Ishikawa (cell line): ENCODE measurements at regions not wholly inside any gene's neighbourhood (a gene's known extent, or its start where the extent isn't known, plus 50 kb on each side); places are given as distances from the start of the nearest gene placed in this dataset.

Source experiments
- CEBPB ChIP-seq: IDR thresholded peaks from 2 replicates; pipeline ENCODE4 v1.6.1; 2012
- CREB1 ChIP-seq: IDR thresholded peaks from 2 replicates; pipeline ENCODE4 v1.6.1; 2012; ENCODE audit warnings: low read depth
- EGR1 ChIP-seq: IDR thresholded peaks from 2 replicates; pipeline ENCODE4 v1.6.1; 2012
- EP300 ChIP-seq: IDR thresholded peaks from 2 replicates; pipeline ENCODE4 v1.6.1; 2012; ENCODE audit warnings: borderline replicate concordance
- FOXM1 ChIP-seq: IDR thresholded peaks from 2 replicates; pipeline ENCODE4 v1.6.1; 2012; ENCODE audit warnings: low read depth, borderline replicate concordance
- MAX ChIP-seq: IDR thresholded peaks from 2 replicates; pipeline ENCODE4 v1.6.1; 2012
- NFIC ChIP-seq: IDR thresholded peaks from 2 replicates; pipeline ENCODE4 v1.6.1; 2012
- RAD21 ChIP-seq: IDR thresholded peaks from 2 replicates; pipeline ENCODE4 v1.6.1; 2012; ENCODE audit warnings: low read depth
- REST ChIP-seq: IDR thresholded peaks from 2 replicates; pipeline ENCODE4 v1.6.1; 2012; ENCODE audit warnings: low read depth, mild to moderate bottlenecking
- TAF1 ChIP-seq: IDR thresholded peaks from 2 replicates; pipeline ENCODE4 v1.6.1; 2012; ENCODE audit warnings: low read depth, mild to moderate bottlenecking
- TCF12 ChIP-seq: IDR thresholded peaks from 2 replicates; pipeline ENCODE4 v1.6.1; 2012; ENCODE audit warnings: low read depth
- TEAD4 ChIP-seq: IDR thresholded peaks from 2 replicates; pipeline ENCODE4 v1.6.1; 2012
- USF1 ChIP-seq: IDR thresholded peaks from 2 replicates; pipeline ENCODE4 v1.6.1; 2012
- YY1 ChIP-seq: IDR thresholded peaks from 2 replicates; pipeline ENCODE4 v1.6.1; 2012; ENCODE audit warnings: low read depth
- ZBTB7A ChIP-seq: IDR thresholded peaks from 2 replicates; pipeline ENCODE4 v1.6.1; 2012; ENCODE audit warnings: low read depth

GRCh38 chr15:60191821-60192220 lies 187.7 kb downstream of the FOXB1 start:
- TF ChIP-seq TEAD4, result no peak
- no peak for TF ChIP-seq EP300
- TF ChIP-seq TCF12, result no peak
- TF ChIP-seq FOXM1, result no peak
- no peak for TF ChIP-seq ZBTB7A
- TF ChIP-seq YY1, result no peak

- TF ChIP-seq CREB1 (no peak), REST (no peak), EP300 (no peak), TEAD4 (no peak), ZBTB7A (no peak), TAF1 (no peak), NFIC (no peak), FOXM1 (no peak), USF1 (no peak), YY1 (no peak)
These were observed 191.5 kb downstream of the FOXB1 start for GRCh38 chr15:60195611-60196010.

GRCh38 chr15:60204131-60204885 lies 193.5 kb downstream of the ANXA2 start:
- TF ChIP-seq EP300, result no peak
- TF ChIP-seq EGR1, result no peak
- TF ChIP-seq YY1, result no peak

GRCh38 chr15:60208709-60209108 lies 189.1 kb downstream of the ANXA2 start:
- no peak for TF ChIP-seq ZBTB7A
- TF ChIP-seq TAF1, result no peak
- TF ChIP-seq EGR1, result no peak

- TF ChIP-seq RAD21, result no peak
- no peak for TF ChIP-seq TCF12
- TF ChIP-seq USF1, result no peak
- TF ChIP-seq TAF1, result no peak
- no peak for TF ChIP-seq EP300
- no peak for TF ChIP-seq NFIC
- no peak for TF ChIP-seq REST
- TF ChIP-seq CEBPB, result no peak
- no peak for TF ChIP-seq EGR1
- TF ChIP-seq YY1, result no peak
- no peak for TF ChIP-seq ZBTB7A
- no peak for TF ChIP-seq FOXM1
- TF ChIP-seq TEAD4, result no peak
- TF ChIP-seq MAX, result no peak
- TF ChIP-seq CREB1, result no peak
These were observed 185.2 kb downstream of the ANXA2 start for GRCh38 chr15:60212536-60212935.

- TF ChIP-seq TAF1 (no peak), YY1 (no peak), EP300 (no peak), CREB1 (no peak), TEAD4 (no peak), ZBTB7A (no peak), MAX (no peak), EGR1 (no peak), USF1 (no peak), NFIC (no peak), RAD21 (no peak), TCF12 (no peak), CEBPB (no peak), FOXM1 (no peak), REST (no peak)
These were observed 184.3 kb downstream of the ANXA2 start for GRCh38 chr15:60213377-60214000.
